T-cell (primary cell): ENCODE measurements at regions not wholly inside any gene's neighbourhood (a gene's known extent, or its start where the extent isn't known, plus 50 kb on each side); places are given as distances from the start of the nearest gene placed in this dataset.

Source experiments
- ATAC-seq, 4 experiments: fragments of 200-7000 bp in 3 of 4; fragments of 150-1000 bp in 1 of 4; cut with Tn5 transposase; replicated peaks in 1 of 4; 1 replicate in 3 of 4; 2 replicates in 1 of 4; pipeline ENCODE4 v1.10.0; 2021; ENCODE audit warnings: moderate library complexity in 3 of 4, mild to moderate bottlenecking in 2 of 4, moderate number of reproducible peaks in 1 of 4
- CTCF ChIA-PET, 2 donors: fragments of 300-600 bp; sonication (Branson Sonifier 250); formaldehyde crosslinking; loops; one replicate each; lab custom pipeline; 2022; ENCODE audit warnings: antibody characterized with exemption in 2 of 2; lab: Charles Lee
- POLR2A ChIA-PET, 2 donors: fragments of 300-600 bp; sonication (Branson Sonifier 250); formaldehyde crosslinking; loops; one replicate each; lab custom pipeline; 2022; ENCODE audit warnings: antibody characterized with exemption in 2 of 2; lab: Charles Lee
- DNase-seq, 35 experiments: peaks; one replicate each; pipeline versions ENCODE4 v3.0.0 to v3.0.0-alpha.2; 2013 to 2023
- H3K27ac ChIP-seq: one replicate; pipeline ENCODE4 v1.5.1; 2013; ENCODE audit warnings: low read length
- H3K27me3 ChIP-seq, 2 experiments: replicated peaks in 1 of 2; 1 replicate in 1 of 2; 2 replicates in 1 of 2; pipeline versions ENCODE4 v1.6.1 to v1.7.0; 2013; ENCODE audit warnings: low read length in 1 of 2, mixed read lengths in 1 of 2; ENCODE audit not compliant: control insufficient read depth in 2 of 2, insufficient read depth in 2 of 2; ENCODE audit errors: extremely low read depth in 1 of 2
- H3K36me3 ChIP-seq, 2 donors: 1 replicate in 1 of 2; 2 replicates in 1 of 2; pipeline versions ENCODE4 v1.6.1 to v1.7.0; 2013; ENCODE audit warnings: low read length in 1 of 2; ENCODE audit not compliant: control insufficient read depth in 2 of 2, insufficient read depth in 1 of 2; ENCODE audit errors: extremely low read depth in 1 of 2
- H3K4me1 ChIP-seq, 2 experiments: 1 replicate in 1 of 2; 2 replicates in 1 of 2; pipeline versions ENCODE4 v1.6.1 to v1.7.0; 2013; ENCODE audit warnings: low read length in 2 of 2, mixed read lengths in 1 of 2; ENCODE audit not compliant: insufficient read depth in 2 of 2, control insufficient read depth in 1 of 2; ENCODE audit errors: extremely low read depth in 1 of 2
- H3K4me3 ChIP-seq, 2 donors: 1 replicate in 1 of 2; 2 replicates in 1 of 2; pipeline versions ENCODE4 v1.5.1 to v1.7.0; 2013; ENCODE audit warnings: mild to moderate bottlenecking in 2 of 2, low read length in 1 of 2, moderate library complexity in 1 of 2; ENCODE audit not compliant: control insufficient read depth in 1 of 2; ENCODE audit errors: extremely low read depth in 1 of 2
- H3K9me3 ChIP-seq: 2 replicates; pipeline ENCODE4 v1.7.0; 2013
- H3K27ac Mint-ChIP-seq, 2 donors: one replicate each; pipeline ENCODE4 v1.8.0; 2020 to 2021; ENCODE audit warnings: mild to moderate bottlenecking in 2 of 2, mixed read lengths in 2 of 2
- H3K27me3 Mint-ChIP-seq, 2 donors: one replicate each; pipeline ENCODE4 v1.8.0; 2021 to 2022; ENCODE audit warnings: mixed read lengths in 2 of 2
- H3K36me3 Mint-ChIP-seq: one replicate; pipeline ENCODE4 v1.8.0; 2021; ENCODE audit warnings: mixed read lengths
- H3K4me1 Mint-ChIP-seq, 3 donors: one replicate each; pipeline ENCODE4 v1.8.0; 2020 to 2022; ENCODE audit warnings: mixed read lengths in 3 of 3, mild to moderate bottlenecking in 1 of 3
- H3K4me3 Mint-ChIP-seq, 3 donors: one replicate each; pipeline ENCODE4 v1.8.0; 2020 to 2022; ENCODE audit warnings: mild to moderate bottlenecking in 3 of 3, mixed read lengths in 3 of 3, moderate library complexity in 3 of 3
- H3K9me3 Mint-ChIP-seq, 3 donors: one replicate each; pipeline ENCODE4 v1.8.0; 2020 to 2022; ENCODE audit warnings: mixed read lengths in 3 of 3
- WGBS: methylation state at CpG from one replicate; pipeline ENCODE4 v1.1.5; 2013; ENCODE audit warnings: missing lambda C conversion rate; ENCODE audit not compliant: insufficient coverage; 5-methylcytosine and 5-hydroxymethylcytosine counted together

GRCh38 chr20:12399110-12399836, 481.6 kb downstream of the BTBD3 start:
- WGBS, result no CpG with 5 or more reads among the region's 4 CpGs
- POLR2A ChIA-PET, result no interaction called here

DNA sequence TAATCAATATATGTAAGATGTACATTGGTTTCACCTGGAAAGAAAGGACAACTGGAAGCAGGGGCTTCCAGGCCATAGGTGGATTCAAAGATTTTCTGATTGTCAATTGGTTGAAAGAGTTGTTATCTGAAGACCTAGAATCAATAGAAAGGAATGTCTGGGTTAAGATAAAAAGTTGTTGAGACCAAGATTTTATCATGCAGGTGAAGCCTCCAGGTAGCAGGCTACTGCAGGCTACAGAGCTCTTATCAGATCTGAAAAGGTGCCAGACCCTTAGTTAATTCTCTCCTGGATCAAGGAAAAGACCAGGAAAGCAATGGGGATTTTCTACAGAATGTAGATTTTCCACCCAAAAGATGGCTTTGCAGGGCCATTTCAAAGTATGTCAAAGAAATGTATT, 487.2 kb downstream of the BTBD3 start:
- Histone ChIP-seq H3K4me3 (no peak overlapping the region), H3K4me1 (no peaks in the 10 kb centered on the region), H3K27ac (no peak overlapping the region), H3K36me3 (no peaks in the 10 kb centered on the region), H3K9me3 (no peaks in the 10 kb centered on the region), H3K27me3 (no peaks in the 10 kb centered on the region)
- H3K4me1 Mint-ChIP-seq, result no peaks in the 10 kb centered on the region
- ChIA-PET CTCF (no interaction called here), POLR2A (no interaction called here)
- no peaks in the 10 kb centered on the region for H3K36me3 Mint-ChIP-seq
- H3K27me3 Mint-ChIP-seq, result no peaks in the 10 kb centered on the region
- ATAC-seq (no peak), DNase-seq (no peak)
- H3K4me3 Mint-ChIP-seq, result no peak overlapping the region
- H3K27ac Mint-ChIP-seq, result no peak overlapping the region
- H3K9me3 Mint-ChIP-seq, result peaks cover 27 to 40% (median 34%) of the 10 kb centered on the region in 3 donors

More at GRCh38 chr20:12399110-12399836, 481.6 kb downstream of the BTBD3 start:
- Histone ChIP-seq H3K36me3 (no peaks in the 10 kb centered on the region), H3K27me3 (no peaks in the 10 kb centered on the region), H3K9me3 (no peaks in the 10 kb centered on the region), H3K27ac (no peak overlapping the region), H3K4me3 (no peak overlapping the region), H3K4me1 (no peaks in the 10 kb centered on the region)
- no peak for DNase-seq
- H3K27me3 Mint-ChIP-seq, result no peaks in the 10 kb centered on the region
- H3K9me3 Mint-ChIP-seq, result peaks cover 17 to 20% (median 19%) of the 10 kb centered on the region in 3 donors
- H3K4me3 Mint-ChIP-seq, result no peak overlapping the region
- no peaks in the 10 kb centered on the region for H3K4me1 Mint-ChIP-seq
- no peak for ATAC-seq
- no peaks in the 10 kb centered on the region for H3K36me3 Mint-ChIP-seq
- CTCF ChIA-PET, result no interaction called here
- no peak overlapping the region for H3K27ac Mint-ChIP-seq

GRCh38 chr20:12406978-12407377, 489.3 kb downstream of the BTBD3 start:
- Mint-ChIP-seq H3K27ac (no peak overlapping the region), H3K4me1 (no peaks in the 10 kb centered on the region), H3K9me3 (peaks cover 33 to 42% (median 39%) of the 10 kb centered on the region in 3 donors), H3K4me3 (no peak overlapping the region), H3K27me3 (no peaks in the 10 kb centered on the region), H3K36me3 (no peaks in the 10 kb centered on the region)
- no peak for ATAC-seq
- DNase-seq, result no peak
- ChIA-PET POLR2A (no interaction called here), CTCF (no interaction called here)
- H3K4me3 ChIP-seq, result no peak overlapping the region
- no peaks in the 10 kb centered on the region for H3K36me3 ChIP-seq
- H3K9me3 ChIP-seq, result no peaks in the 10 kb centered on the region
- no peaks in the 10 kb centered on the region for H3K4me1 ChIP-seq
- H3K27me3 ChIP-seq, result no peaks in the 10 kb centered on the region
- no peak overlapping the region for H3K27ac ChIP-seq

DNA sequence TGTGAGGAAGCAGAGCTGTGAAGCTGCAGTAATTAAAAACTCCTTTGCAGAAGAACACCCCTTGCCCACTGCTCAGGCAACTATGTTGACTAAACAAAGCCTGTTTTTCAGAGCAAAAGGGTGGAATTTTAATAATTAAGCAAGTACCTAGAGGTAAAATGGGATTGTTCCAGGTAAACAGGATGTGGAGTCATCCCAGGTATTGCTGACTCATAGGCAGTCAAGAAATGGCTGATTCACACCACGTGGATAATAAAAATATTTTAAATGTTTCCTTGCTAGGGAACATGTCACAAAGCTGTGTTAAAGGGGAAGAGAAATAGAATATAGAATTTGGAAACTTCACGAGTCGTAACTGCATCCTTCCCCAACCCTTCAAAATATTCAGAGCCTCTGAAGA, 491.8 kb downstream of the BTBD3 start:
- CTCF ChIA-PET, result no interaction called here
- 100% methylated on average over 1 of the region's 3 CpGs for WGBS
- POLR2A ChIA-PET, result no interaction called here
- DNase-seq, result no peak
- Mint-ChIP-seq H3K9me3 (peaks cover 29 to 46% (median 30%) of the 10 kb centered on the region in 3 donors), H3K27me3 (no peaks in the 10 kb centered on the region), H3K27ac (no peak overlapping the region), H3K36me3 (no peaks in the 10 kb centered on the region), H3K4me3 (no peak overlapping the region), H3K4me1 (no peaks in the 10 kb centered on the region)
- Histone ChIP-seq H3K4me1 (no peaks in the 10 kb centered on the region), H3K27ac (no peak overlapping the region), H3K9me3 (no peaks in the 10 kb centered on the region), H3K27me3 (no peaks in the 10 kb centered on the region), H3K4me3 (no peak overlapping the region), H3K36me3 (no peaks in the 10 kb centered on the region)
- no peak for ATAC-seq

GRCh38 chr20:12410783-12411182, 493.1 kb downstream of the BTBD3 start:
- no peak overlapping the region for H3K4me3 ChIP-seq
- H3K4me1 ChIP-seq, result no peaks in the 10 kb centered on the region
- Mint-ChIP-seq H3K4me3 (no peak overlapping the region), H3K27me3 (no peaks in the 10 kb centered on the region), H3K36me3 (no peaks in the 10 kb centered on the region), H3K9me3 (peaks cover 23 to 47% (median 33%) of the 10 kb centered on the region in 3 donors), H3K4me1 (no peaks in the 10 kb centered on the region), H3K27ac (no peak overlapping the region)
- DNase-seq, result no peak
- no peak for ATAC-seq
- ChIA-PET CTCF (no interaction called here), POLR2A (no interaction called here)
- no peak overlapping the region for H3K27ac ChIP-seq
- H3K36me3 ChIP-seq, result no peaks in the 10 kb centered on the region
- no peaks in the 10 kb centered on the region for H3K27me3 ChIP-seq
- no peaks in the 10 kb centered on the region for H3K9me3 ChIP-seq

- Histone ChIP-seq H3K36me3 (no peaks in the 10 kb centered on the region), H3K9me3 (no peaks in the 10 kb centered on the region), H3K4me3 (no peak overlapping the region), H3K27me3 (no peaks in the 10 kb centered on the region), H3K27ac (no peak overlapping the region), H3K4me1 (no peaks in the 10 kb centered on the region)
- Mint-ChIP-seq H3K4me1 (no peaks in the 10 kb centered on the region), H3K9me3 (peaks cover 20 to 44% (median 36%) of the 10 kb centered on the region in 3 donors), H3K4me3 (no peak overlapping the region), H3K27me3 (no peaks in the 10 kb centered on the region), H3K36me3 (no peaks in the 10 kb centered on the region), H3K27ac (no peak overlapping the region)
- DNase-seq, result no peak
- WGBS, result 90% methylated on average over 3 of the region's 7 CpGs
- POLR2A ChIA-PET, result no interaction called here
- CTCF ChIA-PET, result no interaction called here
- ATAC-seq, result no peak
These were observed 493.7 kb downstream of the BTBD3 start for GRCh38 chr20:12411246-12411940.
